Transverse colon (tissue), 4 donors: ENCODE measurements at regions not wholly inside any gene's neighbourhood (a gene's known extent, or its start where the extent isn't known, plus 50 kb on each side); places are given as distances from the start of the nearest gene placed in this dataset.

Source experiments
- EP300 ChIP-seq: sonication (generic); formaldehyde crosslinking; IDR thresholded peaks from one replicate; pipeline ENCODE4 v1.6.1; 2017; ENCODE audit warnings: antibody characterized with exemption, low read depth
- POLR2AphosphoS5 ChIP-seq, 3 donors: sonication (generic); formaldehyde crosslinking; IDR thresholded peaks; one replicate each; pipeline ENCODE4 v1.6.1; 2016; ENCODE audit warnings: antibody characterized with exemption in 3 of 3
- TF ChIP-seq, protein P1 (sequence below), 5 experiments: fragments of 200-600 bp in 3 of 5; fragments of 450-650 bp in 2 of 5; sonication (generic) in 3 of 5; IDR thresholded peaks; 1 replicate in 2 of 5; 2 replicates in 3 of 5; pipeline ENCODE4 v1.5.1; 2016 to 2017; ENCODE audit warnings: antibody characterized with exemption in 5 of 5, inconsistent platforms in 3 of 5, mild to moderate bottlenecking in 2 of 5, moderate library complexity in 1 of 5

DNA sequence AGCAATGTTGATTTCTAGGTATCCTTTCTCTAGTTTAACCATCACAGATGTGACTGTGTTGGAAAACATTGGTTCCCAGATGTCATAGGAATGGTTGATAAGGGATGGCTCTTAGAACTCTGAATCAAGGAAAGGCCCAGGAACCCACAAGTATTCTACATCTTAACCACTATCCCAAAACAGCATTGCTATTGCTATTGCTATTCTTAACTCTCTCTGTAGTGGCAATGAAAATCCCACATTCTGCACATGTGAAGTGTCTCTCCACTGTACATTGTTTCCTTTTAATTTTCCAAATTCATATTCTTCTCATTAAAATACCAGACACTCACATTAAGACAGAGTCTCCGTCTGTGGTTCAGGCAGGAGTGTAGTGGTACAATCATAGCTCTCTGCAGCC is 420.4 kb upstream of the RUNX1 start:
- TF ChIP-seq, protein P1, sequence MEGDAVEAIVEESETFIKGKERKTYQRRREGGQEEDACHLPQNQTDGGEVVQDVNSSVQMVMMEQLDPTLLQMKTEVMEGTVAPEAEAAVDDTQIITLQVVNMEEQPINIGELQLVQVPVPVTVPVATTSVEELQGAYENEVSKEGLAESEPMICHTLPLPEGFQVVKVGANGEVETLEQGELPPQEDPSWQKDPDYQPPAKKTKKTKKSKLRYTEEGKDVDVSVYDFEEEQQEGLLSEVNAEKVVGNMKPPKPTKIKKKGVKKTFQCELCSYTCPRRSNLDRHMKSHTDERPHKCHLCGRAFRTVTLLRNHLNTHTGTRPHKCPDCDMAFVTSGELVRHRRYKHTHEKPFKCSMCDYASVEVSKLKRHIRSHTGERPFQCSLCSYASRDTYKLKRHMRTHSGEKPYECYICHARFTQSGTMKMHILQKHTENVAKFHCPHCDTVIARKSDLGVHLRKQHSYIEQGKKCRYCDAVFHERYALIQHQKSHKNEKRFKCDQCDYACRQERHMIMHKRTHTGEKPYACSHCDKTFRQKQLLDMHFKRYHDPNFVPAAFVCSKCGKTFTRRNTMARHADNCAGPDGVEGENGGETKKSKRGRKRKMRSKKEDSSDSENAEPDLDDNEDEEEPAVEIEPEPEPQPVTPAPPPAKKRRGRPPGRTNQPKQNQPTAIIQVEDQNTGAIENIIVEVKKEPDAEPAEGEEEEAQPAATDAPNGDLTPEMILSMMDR (IDR thresholded peaks at IDR 0.05), result no peak
- TF ChIP-seq POLR2AphosphoS5 (IDR thresholded peaks at IDR 0.05) (no peak), EP300 (no peak)
